IPS-NIHi11 (cell line): ENCODE measurements at regions not wholly inside any gene's neighbourhood (a gene's known extent, or its start where the extent isn't known, plus 50 kb on each side); places are given as distances from the start of the nearest gene placed in this dataset.

Source experiments
- DNase-seq: peaks from one replicate; pipeline ENCODE4 v3.0.0; 2012; ENCODE audit warnings: mixed read lengths, low spot score

DNA sequence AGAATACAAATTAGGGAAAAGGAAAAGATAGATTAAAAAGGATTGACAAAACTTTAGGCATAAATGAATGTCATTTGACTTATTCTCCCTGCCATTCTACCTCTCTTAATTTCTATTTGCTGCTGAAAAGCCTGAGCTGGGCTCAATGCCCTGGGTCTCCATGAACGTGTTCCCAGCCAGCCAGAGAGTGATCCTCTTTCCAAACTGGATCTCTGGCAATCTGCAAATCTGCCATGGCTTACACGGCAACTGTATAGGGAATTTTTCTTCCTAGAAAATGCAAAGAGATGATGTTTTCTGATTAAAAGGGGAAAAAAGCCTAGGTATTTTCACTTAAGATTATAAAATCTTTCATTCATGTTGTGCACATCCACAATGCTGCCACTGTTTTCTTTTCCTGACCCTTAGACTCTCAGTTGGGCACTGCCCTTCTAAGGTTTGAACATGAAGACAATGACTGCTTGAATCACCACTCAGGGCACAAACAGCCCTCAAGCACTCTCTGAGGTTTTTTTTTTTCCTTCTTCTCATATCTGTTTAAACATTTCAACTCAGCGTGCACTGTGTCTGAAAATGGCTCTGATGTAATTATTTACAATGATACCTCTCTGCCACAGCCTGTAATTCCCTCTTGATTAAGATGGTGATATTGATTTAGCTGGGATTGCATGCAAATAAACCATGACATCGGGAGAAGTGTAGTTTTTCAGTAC lies 60.3 kb downstream of the DACT1 start:
- no peak for DNase-seq

DNA sequence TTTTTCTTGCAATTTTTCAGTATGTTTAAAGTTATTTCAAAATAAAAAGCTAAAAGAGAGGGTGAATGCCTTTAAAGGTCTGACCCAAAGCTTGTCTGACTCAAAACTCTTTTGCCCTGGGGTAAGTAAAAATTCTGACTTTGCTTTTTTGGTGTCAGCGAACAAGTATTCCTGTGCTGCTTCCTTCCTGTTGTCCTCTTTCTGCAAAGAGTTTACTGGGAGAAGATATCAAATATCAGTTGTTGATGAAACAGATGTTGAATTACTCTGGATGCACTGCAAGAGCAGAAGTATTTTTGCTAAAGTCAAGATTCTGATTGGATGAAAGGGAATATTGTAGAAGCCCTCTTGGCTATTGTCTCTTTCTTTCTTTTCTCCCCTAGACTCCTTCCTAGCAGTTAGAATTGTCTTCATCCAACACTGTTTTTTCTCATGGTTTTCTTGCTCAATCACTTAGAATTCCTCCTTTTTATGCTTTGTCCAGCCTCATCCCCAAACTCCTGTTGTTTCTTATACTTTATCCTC lies 62.0 kb downstream of the DACT1 start:
- no peak for DNase-seq

DNA sequence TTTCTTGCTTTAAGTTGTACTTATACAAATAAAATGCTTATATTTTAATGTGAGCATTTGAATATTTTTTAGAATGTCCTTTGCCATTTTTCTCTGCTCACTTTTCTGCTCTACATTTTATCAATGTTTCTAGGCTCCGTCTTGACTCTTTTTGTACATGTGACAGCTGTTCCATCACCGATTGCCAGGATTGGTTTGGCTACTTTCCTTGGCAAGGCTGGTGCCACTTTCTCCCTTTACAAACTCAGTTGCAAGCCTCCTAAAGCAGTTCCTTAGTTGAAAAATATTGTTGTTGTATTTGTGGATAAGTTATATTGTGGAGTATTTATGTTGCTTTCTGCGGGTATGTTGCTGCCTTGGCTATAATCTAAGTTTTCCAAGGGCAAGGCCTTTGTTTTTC lies 63.4 kb downstream of the DACT1 start:
- no peak for DNase-seq

DNA sequence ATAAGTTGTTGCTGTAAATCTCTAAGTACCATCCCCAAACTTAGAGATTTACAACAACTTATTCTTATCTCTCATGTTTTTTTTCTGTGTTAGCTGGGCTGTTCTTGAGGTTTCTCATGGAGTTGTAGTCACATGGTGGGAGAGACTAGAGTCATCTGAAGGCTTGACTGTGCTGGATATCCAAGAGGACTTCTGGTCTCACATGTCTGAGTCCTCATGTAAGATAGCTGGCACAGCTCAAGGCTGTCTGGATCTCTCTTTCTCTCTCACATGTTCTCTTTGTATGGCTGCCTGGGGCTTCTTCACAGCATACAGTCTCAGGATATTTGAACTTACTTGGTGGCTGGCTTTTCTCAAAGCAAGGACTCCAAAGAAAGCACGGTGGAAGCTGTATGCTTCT lies 63.8 kb downstream of the DACT1 start:
- DNase-seq: no peak

DNA sequence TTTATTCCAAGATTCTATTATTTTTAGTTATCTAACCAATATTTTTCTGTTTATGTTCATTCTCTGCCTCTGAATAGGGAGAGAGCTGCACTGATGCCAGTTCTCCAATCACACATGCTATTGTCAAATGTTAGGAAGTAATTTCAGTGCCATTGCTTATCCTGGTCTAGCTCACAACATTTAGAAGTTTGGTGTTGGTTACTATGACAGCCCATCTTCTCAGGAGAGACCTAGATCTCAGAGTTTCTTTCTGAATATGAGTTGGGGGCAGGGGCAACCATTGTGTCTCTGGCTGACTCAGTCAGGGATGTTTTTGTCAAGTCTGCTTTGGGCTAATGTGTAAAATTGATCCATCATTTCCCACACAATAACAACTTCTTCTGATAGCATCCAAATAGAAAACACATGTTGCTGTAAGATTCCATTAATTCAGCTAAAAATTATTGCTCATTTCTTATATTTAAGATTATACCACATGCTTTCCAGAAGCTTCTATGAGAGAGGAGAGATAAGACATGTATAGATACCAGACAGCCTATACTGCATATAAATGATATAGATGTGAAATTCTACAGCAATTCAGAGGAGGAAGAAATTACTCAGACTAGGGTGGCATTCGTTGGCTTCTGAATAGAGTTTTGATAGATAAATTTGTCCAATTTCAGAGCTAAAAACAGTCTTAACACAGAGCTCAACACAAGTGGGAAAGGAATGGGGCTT lies 64.8 kb downstream of the DACT1 start:
- DNase-seq: no peak

DNA sequence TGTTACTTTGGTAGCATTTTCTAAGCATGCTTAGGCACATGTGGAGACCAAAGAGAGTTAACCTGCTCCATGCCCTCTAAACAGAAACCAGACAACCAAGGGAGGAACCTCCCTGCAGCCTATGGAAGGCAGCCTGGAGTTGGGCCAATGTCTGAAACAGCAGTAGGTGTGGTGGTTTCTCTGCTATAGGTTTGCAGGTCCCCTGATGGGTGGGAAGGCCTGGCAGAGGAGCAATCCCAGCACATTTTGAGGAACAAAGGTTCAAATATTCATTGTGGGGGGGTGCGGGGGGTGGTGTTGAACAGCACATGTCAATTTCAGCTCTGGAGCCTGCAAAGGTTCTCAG lies 65.4 kb downstream of the DACT1 start:
- DNase-seq: no peak

DNA sequence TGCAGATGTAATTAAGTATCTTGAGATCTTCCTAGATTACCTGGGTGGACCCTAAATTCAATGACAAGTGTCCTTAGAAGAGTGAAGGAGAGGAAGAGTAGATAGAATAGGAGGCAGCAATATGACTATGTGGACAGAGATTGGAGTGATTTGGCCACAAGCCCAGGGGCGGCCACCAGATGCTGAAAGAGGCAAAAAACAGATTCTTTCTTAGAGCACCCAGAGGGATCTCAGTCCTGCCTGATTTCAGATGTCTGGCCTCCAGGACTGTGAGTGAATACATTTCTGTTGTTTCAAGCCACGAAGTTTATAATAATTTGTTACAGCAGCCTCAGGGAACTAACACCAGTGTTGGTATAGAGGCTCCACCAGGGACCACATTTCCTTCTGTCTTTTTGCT lies 67.3 kb downstream of the DACT1 start:
- no peak for DNase-seq

DNA sequence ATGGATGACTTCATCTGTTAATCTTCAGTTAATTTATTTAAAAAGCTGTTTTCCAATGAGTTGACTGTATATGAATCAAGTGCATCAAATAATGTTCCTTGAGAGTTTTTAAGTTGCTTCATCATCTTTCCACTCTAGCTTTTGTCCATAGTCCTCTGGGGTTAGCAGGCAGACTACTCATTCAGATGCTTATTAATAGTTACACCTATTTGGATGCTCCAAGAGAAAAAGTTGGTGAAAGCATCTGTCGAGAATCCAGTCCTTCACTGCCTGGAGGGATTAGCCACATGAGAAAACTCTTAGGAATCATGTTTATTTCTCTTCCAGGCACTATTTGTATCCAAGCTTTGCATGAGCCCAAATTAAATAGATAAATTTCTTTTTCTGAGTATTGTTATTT lies 70.2 kb downstream of the DACT1 start:
- no peak for DNase-seq

DNA sequence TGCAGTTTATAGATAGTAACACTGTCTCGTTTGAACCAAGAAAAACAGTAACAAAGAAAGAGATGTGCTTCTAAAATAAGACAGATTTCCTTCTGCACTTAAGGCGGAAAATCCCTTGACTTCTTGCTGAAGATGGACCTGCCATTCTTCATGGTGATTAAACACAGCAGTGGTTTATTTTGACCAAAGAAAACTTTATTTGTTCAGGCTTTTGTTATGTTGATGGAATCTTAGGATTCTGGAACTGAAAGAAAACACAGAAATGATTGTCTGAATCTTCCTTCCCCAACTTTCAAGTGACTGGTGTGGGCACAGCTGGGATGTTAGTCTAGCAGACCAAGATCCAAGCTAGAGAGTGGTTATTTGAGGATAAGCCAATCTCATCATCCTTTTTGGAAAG lies 72.2 kb downstream of the DACT1 start:
- no peak for DNase-seq

DNA sequence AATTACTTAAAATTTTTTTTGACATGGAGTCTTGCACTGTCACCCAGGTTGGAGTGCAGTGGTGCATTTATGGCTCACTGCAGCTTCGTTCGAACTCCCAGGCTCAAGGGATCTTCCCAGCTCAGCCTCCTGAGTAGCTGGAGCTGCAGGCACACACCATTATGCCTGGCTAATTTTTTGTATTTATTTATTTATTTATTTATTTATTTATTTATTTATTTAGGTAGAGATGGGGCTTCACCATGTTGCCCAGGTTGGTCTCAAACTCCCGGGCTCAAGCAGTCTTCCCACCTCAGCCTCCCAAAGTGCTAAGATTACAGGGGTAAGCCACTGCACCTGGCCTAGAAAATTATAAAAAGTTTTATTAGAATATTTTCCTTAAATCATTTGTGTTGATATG lies 73.6 kb downstream of the DACT1 start:
- no peak for DNase-seq

DNA sequence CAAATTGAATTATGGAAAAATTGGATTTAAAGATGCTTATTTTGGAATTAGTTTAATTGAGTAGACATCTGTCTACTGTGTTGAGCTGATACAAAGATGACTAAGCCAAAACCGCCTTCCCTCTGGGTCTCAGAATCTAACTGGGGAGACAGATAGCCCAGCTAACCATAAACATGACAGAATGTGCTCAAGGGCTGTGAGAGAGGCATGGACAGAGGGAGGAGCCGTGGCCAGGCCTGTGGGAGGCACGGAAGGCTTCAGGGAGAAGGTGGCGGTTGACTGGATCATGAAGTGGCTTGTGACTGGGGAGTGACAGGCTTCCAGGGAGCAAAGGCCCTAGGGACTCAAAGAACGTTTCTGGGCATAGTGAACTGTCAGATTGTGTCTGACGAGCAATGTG lies 74.6 kb downstream of the DACT1 start:
- DNase-seq: no peak

DNA sequence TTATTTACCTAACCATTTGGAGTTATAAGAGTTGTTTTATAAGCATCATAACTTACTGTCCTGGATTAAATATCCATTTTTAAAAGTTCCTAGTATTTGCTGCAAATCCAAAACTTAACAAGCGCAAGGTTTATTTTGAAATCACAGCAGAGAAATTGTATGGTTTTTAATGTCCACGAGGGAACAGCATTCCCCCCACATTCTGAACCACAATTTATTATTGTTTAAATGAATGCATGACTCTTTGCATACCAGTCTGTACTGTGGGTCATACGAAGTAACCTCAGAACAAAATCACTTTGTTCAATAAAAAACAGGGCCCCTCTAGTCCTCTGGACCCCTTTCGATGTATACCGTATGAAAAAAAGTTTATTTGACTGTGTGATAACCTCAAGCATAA lies 75.9 kb downstream of the DACT1 start:
- DNase-seq: no peak

DNA sequence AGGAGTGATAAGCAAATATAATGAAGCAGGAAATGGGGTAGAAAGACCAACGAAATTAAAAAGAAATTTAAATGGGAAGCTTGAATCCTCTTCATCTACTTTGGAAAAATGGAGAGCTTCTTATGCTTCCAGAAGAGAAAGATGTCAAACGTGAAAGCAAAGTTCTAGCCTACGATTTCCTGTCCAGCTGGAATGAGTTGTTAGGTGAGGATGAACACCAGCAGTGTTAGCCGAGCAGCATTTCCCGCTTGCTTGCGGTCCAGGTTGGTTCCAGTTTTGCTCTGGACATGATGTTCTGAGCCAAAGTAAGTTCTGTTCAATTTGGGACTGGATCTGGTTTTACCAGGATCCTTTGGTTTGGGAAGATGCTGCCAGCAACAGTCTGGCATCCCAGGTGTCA lies 78.9 kb downstream of the DACT1 start:
- DNase-seq: no peak

DNA sequence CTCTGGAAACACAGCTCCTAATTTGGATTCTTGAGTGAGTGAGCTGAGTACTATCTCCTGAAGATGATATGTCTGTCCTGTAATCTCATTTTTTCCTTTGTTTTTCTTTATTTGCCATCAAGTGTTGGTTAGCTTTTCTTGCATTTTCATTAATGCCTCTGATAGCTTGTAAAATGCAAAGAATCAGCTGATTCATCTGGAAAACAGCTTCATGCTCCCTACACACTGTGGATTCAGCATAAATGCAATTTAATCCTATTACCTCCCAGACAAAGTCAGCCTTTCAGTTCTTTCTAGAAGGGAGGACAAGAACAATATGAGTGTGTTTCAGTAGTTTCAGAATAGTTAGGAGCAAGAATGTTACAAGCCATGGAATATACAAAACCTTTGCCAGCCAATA lies 79.4 kb downstream of the DACT1 start:
- no peak for DNase-seq

DNA sequence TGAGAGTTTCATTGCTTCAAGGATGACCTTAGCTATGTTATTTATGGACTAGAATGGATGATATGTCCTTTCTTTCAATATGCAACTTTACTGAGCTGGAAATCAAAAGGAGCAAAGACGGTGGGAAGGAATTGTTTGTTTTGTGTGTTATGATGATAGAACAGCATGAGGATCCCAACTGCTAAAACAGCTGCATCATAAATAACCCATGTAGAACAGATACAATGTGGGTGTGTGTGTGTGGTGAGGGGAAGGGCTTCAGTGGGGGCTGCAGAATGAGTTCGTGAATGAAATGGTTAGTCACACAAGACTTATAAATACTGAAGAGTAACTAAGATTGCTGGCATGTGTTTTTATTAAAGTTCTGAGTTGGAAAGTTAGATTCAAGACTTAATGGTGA lies 80.1 kb downstream of the DACT1 start:
- no peak for DNase-seq

DNA sequence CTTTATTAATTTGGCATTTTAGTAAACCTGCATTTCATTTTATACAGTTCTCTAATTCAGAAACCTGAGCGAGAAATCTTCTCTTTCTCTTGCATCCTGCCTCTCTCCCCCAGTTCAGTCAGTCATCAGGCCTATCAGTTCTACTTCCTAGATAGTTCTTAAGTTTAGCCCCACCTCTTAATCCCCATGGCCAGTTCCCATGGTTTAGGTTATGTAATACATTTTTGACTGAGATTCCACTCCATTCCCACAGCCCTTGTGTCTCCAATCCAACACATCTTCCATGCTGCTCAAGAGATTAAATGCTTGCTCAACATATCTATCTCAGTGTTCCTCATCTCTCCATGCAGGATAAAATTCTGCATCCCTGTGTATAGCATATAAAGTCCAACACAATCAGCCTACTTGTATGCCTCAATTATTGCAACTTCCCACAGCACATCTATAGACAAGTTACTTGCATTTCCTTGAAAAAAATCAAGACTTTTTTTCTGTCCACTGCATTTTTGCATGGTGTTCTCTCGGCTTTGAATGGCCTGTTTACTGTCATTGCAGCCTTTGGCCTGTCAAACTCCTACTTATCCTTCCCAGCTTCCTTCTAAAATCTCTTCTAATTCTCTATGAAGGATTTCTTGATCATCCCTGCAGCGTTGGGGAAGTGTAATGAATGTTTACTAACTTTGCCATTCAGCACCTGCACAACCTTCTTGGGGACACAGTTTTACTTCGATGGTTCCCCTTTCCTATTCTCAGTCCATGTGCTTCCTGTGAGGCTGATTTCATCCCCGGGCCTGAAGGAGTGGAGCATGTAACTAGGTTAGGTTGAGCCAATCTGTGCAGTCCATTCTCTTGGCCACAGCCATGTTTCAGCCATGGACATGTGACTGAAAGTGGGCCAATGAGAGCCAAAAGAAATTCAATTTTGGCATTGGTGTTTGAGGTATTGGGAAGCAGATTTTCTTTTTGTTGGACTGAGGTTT lies 80.8 kb downstream of the DACT1 start:
- DNase-seq: no peak

DNA sequence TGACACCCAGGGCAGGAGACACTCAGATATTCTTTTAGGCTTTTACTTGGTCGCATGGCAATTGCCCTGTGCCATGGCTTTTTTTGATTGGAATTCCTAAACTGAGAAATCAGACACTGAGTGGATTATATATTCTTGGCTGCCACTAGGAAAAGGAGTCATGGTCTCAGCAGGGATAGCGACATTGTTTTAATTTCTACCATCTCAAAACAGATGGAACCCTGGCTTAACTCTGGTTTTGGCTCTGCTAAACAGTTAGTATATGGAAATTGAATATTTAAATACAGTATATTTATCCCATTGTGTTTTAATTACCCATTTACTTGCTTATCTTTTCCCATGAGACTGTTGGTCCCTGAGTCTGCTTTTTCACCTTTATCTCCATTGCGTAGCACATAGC lies 84.0 kb downstream of the DACT1 start:
- DNase-seq: no peak

DNA sequence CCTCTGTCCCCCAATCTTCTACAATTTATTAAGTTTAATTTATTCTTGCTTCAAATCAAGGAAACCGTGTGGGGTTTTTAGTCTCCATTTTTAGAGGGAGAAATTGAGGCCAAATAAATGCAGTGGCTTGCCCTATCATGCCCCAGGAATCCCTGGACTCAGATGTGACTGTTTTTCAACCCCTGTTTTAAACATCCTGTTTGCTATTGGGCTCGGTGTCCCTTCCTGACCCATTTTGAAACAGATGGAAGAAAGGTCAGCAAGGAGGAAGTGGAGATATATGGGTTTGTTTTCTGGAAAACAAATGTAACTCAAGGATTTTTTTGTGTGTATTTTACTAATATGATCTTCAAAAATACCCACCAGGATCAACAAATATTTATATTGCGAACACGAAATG lies 84.7 kb downstream of the DACT1 start:
- no peak for DNase-seq

DNA sequence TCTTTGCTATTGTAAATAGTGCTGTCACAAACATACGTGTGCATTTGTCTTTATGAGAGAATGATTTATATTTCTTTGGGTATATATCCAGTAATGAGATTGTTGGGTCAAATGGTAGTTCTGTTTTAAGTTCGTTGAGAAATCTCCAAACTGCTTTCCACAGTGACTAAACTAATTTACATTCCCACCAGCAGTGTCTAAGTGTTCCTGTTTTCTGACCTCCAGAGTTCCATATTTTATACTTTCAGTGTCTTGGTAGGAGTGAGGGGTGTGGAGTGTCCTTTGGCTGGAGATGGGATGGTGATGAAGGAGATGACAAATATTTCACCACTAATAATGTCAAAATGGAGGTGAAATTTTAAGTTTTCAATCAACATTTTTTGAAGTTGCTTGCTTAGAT lies 86.4 kb downstream of the DACT1 start:
- no peak for DNase-seq

DNA sequence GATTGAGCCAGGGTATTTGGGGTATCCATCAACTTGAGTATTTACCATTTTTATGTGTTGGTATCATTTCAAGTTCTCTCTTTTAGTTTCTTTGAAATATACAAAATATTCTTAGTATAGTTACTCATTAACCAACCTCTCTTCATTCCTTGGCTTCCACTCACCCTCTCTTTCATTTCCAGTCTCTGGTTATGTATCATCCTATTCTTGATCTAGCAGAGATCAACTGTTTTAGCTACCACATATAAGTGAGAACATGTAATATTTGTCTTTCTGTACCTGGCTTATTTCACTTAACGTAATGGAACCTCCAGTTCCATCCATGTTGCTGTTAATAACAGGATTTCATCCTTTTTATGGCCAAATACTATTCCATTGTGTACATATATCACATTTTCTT lies 86.9 kb downstream of the DACT1 start:
- DNase-seq: no peak

DNA sequence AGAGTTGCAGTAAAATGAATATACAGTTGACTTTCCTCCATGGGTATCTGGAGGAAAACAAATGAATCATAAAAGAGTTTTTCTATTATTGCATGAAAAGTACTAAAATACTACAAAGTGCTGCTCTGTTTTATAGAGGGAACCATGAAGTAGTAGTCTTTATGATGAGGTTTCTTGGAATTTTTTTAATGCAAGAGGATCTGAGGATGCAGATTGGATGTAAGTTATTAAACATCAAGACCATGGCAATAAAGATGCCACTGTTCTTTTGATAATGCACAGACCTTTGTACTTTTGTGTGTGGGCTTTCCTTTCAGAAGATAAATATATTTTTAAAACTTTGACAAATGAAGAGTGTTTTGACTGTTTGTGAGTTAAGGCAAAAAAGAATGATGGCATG lies 87.5 kb downstream of the DACT1 start:
- no peak for DNase-seq

DNA sequence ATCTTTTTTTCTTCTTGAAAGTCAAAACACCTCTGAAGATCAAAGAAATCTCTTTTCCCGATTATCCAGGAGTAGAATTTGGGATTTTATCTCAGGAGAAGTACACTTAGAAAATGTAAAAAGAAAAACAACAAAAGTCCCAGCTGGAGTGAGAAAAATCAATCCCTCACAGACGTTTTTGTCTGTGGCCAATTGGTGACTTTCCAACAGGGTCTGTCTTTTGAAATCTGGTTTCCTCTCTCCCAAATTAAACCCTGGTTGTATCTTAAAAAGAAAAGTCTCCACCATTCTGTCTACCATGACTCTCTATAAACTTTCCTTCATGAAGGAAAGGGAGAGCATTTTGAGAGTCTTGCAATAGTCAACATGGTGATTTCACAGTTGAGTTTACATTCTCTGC lies 88.1 kb downstream of the DACT1 start:
- no peak for DNase-seq
